Retinal pigment epithelial cell (primary cell): ENCODE measurements at regions not wholly inside any gene's neighbourhood (a gene's known extent, or its start where the extent isn't known, plus 50 kb on each side); places are given as distances from the start of the nearest gene placed in this dataset.
"Not testable (repeated sequence)": the region's sequence is repeated elsewhere in the genome, so short reads cannot be mapped to it uniquely, and the experiment has no call there.

Experiments
- DNase-seq: peaks from one replicate; pipeline ENCODE4 v3.0.0-alpha.2; 2010; ENCODE audit warnings: low read depth
- H3K4me3 ChIP-seq: 2 replicates; pipeline ENCODE4 v1.5.1; 2011; ENCODE audit warnings: mild to moderate bottlenecking, low read length, control low read depth, moderate library complexity
- TF ChIP-seq, protein P1 (sequence below): conservative IDR thresholded peaks from 2 replicates; pipeline ENCODE4 v1.5.1; 2011; ENCODE audit warnings: low read depth, low read length, control low read depth, inconsistent platforms

DNA sequence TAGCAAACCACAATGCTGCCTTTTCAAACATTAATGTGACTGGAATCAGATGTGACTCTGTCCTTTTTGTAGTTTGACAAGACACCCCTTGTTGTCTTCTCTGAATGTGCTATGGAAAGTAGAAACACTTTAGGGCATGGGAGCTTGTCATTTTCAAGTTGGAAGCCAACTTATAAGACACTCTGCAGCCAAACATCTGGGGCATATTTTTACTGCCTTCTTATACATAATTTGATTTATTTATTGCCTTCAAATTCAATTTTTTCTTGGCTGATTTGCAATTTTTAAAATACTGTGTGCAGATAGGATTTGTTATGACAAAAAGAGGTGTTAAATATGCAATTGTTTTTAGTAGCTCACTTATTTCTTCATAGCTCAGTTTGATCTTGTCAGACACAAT lies 1002.0 kb upstream of the PCDH7 start:
- no peak for DNase-seq
- H3K4me3 ChIP-seq, result no peak overlapping the region
- TF ChIP-seq, protein P1, sequence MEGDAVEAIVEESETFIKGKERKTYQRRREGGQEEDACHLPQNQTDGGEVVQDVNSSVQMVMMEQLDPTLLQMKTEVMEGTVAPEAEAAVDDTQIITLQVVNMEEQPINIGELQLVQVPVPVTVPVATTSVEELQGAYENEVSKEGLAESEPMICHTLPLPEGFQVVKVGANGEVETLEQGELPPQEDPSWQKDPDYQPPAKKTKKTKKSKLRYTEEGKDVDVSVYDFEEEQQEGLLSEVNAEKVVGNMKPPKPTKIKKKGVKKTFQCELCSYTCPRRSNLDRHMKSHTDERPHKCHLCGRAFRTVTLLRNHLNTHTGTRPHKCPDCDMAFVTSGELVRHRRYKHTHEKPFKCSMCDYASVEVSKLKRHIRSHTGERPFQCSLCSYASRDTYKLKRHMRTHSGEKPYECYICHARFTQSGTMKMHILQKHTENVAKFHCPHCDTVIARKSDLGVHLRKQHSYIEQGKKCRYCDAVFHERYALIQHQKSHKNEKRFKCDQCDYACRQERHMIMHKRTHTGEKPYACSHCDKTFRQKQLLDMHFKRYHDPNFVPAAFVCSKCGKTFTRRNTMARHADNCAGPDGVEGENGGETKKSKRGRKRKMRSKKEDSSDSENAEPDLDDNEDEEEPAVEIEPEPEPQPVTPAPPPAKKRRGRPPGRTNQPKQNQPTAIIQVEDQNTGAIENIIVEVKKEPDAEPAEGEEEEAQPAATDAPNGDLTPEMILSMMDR, result no peak

DNA sequence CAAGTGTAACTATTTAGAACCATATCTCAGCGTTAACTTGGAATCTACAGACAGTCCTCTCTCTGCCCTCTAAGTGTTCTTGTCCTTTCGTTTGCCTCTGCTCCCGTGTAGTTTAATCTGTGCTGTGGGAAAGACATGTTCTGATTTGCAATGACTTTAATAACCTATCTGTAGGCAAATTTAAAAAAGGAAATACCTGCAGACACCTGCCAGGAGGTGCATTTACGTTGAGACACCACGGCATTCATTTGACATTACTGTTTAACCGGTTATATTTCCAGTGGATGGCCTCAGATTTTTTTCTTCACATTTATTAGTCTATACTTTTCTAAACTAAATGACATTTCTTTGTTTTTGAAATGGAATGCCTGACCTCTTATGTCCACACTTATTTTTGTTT lies 997.9 kb upstream of the PCDH7 start:
- no peak for DNase-seq
- H3K4me3 ChIP-seq, result no peak overlapping the region
- TF ChIP-seq, protein P1, result no peak

DNA sequence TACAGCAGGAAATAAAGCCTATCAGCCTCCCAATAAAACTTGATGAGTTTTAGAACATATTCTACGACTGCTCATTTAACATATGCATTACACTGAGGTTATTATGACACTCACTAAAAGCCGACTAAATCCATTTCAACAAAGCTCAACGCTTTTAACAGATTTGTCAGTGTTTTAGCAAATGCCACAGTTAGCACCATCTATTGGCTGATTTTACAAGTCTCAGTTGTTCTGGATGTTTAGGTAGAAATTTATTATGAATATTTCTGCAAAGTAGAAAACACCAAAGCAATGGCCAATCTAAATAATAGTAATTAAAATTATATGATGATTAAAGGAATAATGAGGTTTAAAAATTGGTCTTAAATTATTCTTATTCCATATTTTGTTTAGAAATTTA lies 993.2 kb upstream of the PCDH7 start:
- DNase-seq, result no peak
- TF ChIP-seq, protein P1, result peak; percentile 19
- no peak overlapping the region for H3K4me3 ChIP-seq

DNA sequence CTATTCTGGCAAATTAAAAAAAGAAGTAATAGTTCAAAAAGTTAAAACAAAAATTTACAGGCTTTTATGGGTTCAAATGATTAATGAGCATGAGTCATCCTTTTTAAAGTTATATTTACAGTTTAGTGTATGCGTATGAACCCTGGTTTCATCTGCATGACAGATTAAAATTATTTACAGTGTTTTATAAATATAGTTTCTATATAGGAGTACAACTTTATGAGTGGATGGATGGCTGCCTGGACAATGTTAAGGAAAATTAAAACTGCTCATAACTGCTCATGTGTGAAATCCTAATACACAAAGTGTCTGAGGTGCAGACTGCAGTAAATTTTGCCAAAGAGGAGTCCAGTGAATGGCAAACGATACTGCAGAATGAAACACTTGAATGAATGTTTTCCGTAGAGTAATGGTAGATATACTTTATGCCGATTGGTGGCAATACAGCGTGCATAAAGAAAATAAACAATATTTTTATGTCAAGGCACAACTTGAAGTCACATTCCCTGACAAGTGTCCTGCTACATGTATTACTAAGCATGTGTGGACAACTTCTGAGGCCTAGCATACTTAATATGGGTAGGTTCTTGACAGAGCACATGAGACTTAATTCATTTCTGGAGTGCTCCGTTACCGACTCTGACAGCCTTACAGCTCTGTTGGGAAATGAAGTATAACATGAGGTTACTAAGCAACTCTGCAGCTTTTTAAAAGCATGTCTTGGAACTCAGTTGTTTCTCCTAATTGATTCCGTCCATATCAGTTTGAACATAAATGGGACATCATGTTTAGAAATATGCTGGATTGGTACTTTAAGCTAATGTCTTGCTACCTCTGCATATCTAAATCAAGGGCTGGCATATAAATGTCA lies 985.6 kb upstream of the PCDH7 start:
- no peak for DNase-seq
- TF ChIP-seq, protein P1, result no peak
- no peak overlapping the region for H3K4me3 ChIP-seq

DNA sequence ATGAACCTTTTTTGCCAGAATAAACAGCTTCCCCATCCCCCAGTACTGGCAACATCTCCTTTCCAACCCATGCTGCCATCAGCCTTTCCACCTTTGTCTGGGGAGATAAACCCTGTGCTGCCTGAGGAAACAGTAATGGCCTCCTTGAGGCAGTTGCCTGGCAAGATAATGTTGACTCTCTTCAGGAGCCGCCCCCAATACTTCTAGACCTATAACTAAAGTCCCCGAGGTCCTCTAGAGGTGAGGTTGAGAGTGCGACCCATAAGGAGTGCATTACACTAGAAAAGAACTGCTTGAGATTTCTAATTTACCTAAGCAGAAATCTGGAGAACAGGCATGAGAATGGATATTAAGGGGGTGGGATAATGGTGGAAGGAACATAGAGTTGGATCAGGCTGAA lies 963.2 kb upstream of the PCDH7 start:
- TF ChIP-seq, protein P1, result no peak
- DNase-seq, result no peak
- no peak overlapping the region for H3K4me3 ChIP-seq

DNA sequence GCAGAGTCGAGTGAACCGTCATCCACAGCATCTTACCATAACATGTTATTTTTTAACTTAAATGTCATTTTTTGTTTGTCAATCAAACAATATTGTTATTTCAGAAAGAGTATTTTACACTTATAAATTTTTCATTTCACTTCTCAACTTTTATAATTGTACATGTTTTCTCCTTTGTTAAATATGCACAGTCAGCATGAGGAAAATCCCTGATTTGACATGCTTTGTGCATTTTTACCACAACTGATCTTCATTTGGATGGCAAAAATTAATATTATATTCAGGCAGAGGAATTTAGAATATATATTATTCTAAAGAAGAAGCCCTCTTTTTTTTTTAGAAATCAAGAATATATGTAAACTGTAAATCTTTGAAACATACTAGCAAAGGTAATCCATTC lies 958.0 kb upstream of the PCDH7 start:
- no peak for DNase-seq
- no peak overlapping the region for H3K4me3 ChIP-seq
- TF ChIP-seq, protein P1, result no peak

DNA sequence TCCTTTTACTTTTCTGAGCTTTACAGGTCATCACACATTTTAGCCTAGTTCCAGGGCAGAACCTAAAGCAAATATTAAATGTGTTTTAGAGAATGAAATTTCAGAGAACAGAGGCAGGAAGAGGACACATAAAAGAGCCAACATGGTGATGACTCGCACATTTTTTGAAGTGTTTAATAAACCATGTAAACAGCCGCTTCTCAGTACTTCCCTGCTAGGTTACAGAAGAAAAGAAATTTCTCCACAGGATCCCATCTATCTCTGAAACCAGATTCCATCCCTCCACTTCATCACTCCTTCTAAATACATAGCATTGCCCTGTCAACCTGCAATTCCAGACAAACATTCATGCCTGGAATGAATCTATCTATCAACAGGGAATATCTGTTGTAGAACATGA lies 949.5 kb upstream of the PCDH7 start:
- no peak overlapping the region for H3K4me3 ChIP-seq
- DNase-seq, result no peak
- TF ChIP-seq, protein P1, result no peak

DNA sequence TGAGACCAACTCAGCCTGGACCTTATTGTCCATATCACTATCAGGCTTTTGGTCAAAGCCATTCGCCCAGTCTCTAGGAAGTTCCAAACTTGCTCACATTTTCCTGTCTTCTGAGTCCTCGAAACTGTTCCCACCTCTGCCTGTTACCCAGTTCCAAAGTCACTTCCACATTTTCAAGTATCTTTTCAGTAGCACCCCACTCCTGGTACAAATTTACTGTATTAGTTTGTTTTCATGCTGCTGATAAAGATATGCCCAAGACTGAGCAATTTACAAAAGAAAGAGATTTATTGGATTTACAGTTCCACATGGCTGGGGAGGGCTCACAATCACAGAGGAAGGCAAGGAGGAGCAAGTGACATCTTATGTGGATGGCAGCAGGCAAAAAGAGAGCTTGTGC lies 932.0 kb upstream of the PCDH7 start:
- DNase-seq, H3K4me3 ChIP-seq: not testable (repeated sequence)
